ENCODE measurements at regions not wholly inside any gene's neighbourhood (a gene's known extent, or its start where the extent isn't known, plus 50 kb on each side); places are given as distances from the start of the nearest gene placed in this dataset.

DNA sequence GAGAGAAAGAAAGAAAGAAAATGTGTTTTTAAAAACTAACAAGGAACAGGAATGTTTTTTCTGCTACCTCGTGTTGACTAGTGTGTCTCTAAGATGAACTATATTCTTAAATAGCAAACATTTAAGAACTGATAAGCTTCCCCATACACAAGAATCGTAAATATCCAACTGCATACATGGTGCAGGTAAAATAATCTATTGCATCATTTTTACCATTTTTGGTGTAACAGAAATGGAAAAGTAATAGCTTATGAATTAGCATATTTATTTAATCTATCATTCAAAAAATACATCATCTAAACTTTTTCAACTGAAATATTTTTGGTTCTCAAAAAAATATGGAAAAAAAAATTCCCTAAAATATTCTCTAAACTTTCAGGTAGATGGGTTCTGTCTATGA, 59.7 kb upstream of the RAD23B start:
- no peak overlapping the region for H3K4me2 ChIP-seq (ENCODE audit: low read length)
- H3K27ac ChIP-seq = no peak overlapping the region
- no peak overlapping the region for H3K4me3 ChIP-seq (ENCODE audit: low read depth, low read length)
- no peaks in the 10 kb centered on the region for H3K79me2 ChIP-seq
- H2AFZ ChIP-seq = no peak overlapping the region
- H3K9ac ChIP-seq = no peak overlapping the region
- H3K9me3 ChIP-seq (ENCODE audit: control insufficient read depth, low read length) = no peaks in the 10 kb centered on the region
- TF ChIP-seq, protein P1, sequence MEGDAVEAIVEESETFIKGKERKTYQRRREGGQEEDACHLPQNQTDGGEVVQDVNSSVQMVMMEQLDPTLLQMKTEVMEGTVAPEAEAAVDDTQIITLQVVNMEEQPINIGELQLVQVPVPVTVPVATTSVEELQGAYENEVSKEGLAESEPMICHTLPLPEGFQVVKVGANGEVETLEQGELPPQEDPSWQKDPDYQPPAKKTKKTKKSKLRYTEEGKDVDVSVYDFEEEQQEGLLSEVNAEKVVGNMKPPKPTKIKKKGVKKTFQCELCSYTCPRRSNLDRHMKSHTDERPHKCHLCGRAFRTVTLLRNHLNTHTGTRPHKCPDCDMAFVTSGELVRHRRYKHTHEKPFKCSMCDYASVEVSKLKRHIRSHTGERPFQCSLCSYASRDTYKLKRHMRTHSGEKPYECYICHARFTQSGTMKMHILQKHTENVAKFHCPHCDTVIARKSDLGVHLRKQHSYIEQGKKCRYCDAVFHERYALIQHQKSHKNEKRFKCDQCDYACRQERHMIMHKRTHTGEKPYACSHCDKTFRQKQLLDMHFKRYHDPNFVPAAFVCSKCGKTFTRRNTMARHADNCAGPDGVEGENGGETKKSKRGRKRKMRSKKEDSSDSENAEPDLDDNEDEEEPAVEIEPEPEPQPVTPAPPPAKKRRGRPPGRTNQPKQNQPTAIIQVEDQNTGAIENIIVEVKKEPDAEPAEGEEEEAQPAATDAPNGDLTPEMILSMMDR (IDR thresholded peaks at IDR 0.05) = no peak
- H3K27me3 ChIP-seq (ENCODE audit: control insufficient read depth, insufficient read depth, low read length) = no peaks in the 10 kb centered on the region
- no peaks in the 10 kb centered on the region for H3K36me3 ChIP-seq (ENCODE audit: control insufficient read depth, insufficient read depth, low read length)
- no peaks in the 10 kb centered on the region for H3K4me1 ChIP-seq

DNA sequence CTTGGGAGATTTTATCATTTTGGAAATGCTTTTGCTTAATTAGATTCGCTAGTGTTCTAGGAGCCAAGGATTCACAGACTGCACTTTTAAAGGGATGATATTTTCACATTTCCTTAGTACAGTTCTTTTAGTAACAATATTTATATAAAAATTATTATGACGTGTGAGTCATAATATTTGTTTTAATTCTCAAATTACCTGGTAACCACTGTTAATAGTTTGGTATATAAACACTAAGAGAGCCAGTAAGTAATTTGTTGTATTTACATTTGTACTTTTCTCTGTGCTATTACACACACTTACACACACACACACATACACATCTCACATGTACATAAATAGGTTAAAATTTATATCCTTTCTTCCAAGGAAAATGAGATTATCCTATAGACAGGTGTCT, 58.8 kb upstream of the RAD23B start:
- no peaks in the 10 kb centered on the region for H3K79me2 ChIP-seq
- H3K27ac ChIP-seq = no peak overlapping the region
- no peaks in the 10 kb centered on the region for H3K36me3 ChIP-seq (ENCODE audit: control insufficient read depth, insufficient read depth, low read length)
- H3K27me3 ChIP-seq (ENCODE audit: control insufficient read depth, insufficient read depth, low read length) = no peaks in the 10 kb centered on the region
- H2AFZ ChIP-seq = no peak overlapping the region
- TF ChIP-seq, protein P1 (IDR thresholded peaks at IDR 0.05) = no peak
- H3K4me3 ChIP-seq (ENCODE audit: low read depth, low read length) = no peak overlapping the region
- no peaks in the 10 kb centered on the region for H3K4me1 ChIP-seq
- H3K9ac ChIP-seq = no peak overlapping the region
- no peak overlapping the region for H3K4me2 ChIP-seq (ENCODE audit: low read length)
- no peaks in the 10 kb centered on the region for H3K9me3 ChIP-seq (ENCODE audit: control insufficient read depth, low read length)

DNA sequence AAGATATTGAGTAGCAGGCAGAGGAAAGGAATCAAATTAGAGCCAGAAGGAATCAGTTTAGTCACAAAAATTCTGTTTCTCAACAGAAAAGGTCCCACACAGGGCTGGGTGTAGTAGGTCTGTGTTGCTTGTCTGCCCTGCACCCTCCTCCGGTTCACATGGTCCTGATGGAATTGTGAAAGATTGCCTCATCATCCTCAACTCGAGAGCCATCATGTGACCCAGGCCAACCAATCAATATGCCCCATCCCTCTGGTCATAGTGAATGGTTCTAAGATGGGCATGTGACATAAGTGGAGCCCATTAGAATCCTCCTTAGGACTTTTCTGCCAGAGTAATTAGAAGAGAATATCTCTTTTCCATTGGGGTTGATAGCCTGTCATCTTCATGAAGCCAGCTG, 56.7 kb upstream of the RAD23B start:
- no peak overlapping the region for H3K9ac ChIP-seq
- H3K4me2 ChIP-seq (ENCODE audit: low read length) = no peak overlapping the region
- H3K79me2 ChIP-seq = no peaks in the 10 kb centered on the region
- no peak overlapping the region for H3K27ac ChIP-seq
- H3K4me1 ChIP-seq = no peaks in the 10 kb centered on the region
- H3K27me3 ChIP-seq (ENCODE audit: control insufficient read depth, insufficient read depth, low read length) = no peaks in the 10 kb centered on the region
- H3K36me3 ChIP-seq (ENCODE audit: control insufficient read depth, insufficient read depth, low read length) = no peaks in the 10 kb centered on the region
- no peaks in the 10 kb centered on the region for H3K9me3 ChIP-seq (ENCODE audit: control insufficient read depth, low read length)
- TF ChIP-seq, protein P1 (IDR thresholded peaks at IDR 0.05) = no peak
- no peak overlapping the region for H2AFZ ChIP-seq
- H3K4me3 ChIP-seq (ENCODE audit: low read depth, low read length) = no peak overlapping the region

DNA sequence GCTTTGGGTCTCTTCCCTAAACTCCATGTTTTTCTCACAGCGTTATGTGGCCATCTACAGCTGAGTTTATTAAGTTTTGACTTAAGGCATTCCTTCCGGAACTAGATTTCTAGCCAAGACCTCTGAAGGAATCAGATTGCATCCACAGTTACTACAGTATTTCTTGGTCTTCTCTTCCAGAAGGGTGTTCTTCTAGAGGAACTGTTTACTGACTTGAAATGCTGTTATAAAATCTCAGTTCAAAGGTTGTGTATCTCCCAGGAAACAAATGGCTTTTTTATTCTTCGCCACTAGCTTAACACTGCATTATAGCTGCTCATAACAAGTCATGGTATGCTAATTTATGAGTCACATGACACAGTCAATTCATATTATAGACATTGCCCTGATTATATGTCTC, 55.3 kb upstream of the RAD23B start:
- no peak overlapping the region for H3K4me2 ChIP-seq (ENCODE audit: low read length)
- no peak overlapping the region for H3K4me3 ChIP-seq (ENCODE audit: low read depth, low read length)
- no peak overlapping the region for H2AFZ ChIP-seq
- H3K9me3 ChIP-seq (ENCODE audit: control insufficient read depth, low read length) = no peaks in the 10 kb centered on the region
- H3K79me2 ChIP-seq = no peaks in the 10 kb centered on the region
- H3K9ac ChIP-seq = no peak overlapping the region
- H3K27me3 ChIP-seq (ENCODE audit: control insufficient read depth, insufficient read depth, low read length) = no peaks in the 10 kb centered on the region
- H3K36me3 ChIP-seq (ENCODE audit: control insufficient read depth, insufficient read depth, low read length) = no peaks in the 10 kb centered on the region
- no peaks in the 10 kb centered on the region for H3K4me1 ChIP-seq
- TF ChIP-seq, protein P1 (IDR thresholded peaks at IDR 0.05) = no peak
- no peak overlapping the region for H3K27ac ChIP-seq

DNA sequence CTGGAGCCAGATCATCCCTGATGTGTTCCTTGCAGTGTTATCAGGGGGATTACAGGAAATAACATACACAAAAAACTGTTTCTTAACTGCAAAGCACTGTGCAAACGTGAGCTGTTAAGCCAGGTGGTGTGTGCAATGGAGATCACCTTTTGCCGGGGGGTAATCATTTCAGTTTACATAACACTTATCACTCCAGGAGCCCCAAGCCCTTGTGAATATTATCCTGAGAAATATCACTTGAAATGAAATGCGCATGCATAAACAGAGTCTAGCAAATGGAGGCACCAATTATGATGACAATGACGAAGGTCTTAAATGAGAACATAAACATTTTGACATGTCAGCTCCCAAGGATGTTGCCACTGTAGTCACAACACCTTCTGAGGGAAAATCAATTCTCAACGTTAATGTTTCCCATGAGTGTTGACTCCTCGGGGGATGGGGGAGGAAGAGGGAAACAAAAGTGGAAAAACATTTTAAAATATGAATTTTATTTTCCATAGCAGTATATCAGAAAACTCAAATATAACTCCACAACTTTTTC, 54.5 kb upstream of the RAD23B start:
- no peak overlapping the region for H2AFZ ChIP-seq
- no peaks in the 10 kb centered on the region for H3K79me2 ChIP-seq
- no peaks in the 10 kb centered on the region for H3K4me1 ChIP-seq
- no peaks in the 10 kb centered on the region for H3K27me3 ChIP-seq (ENCODE audit: control insufficient read depth, insufficient read depth, low read length)
- no peak overlapping the region for H3K9ac ChIP-seq
- no peaks in the 10 kb centered on the region for H3K36me3 ChIP-seq (ENCODE audit: control insufficient read depth, insufficient read depth, low read length)
- TF ChIP-seq, protein P1 (IDR thresholded peaks at IDR 0.05) = no peak
- no peaks in the 10 kb centered on the region for H3K9me3 ChIP-seq (ENCODE audit: control insufficient read depth, low read length)
- H3K27ac ChIP-seq = no peak overlapping the region
- H3K4me2 ChIP-seq (ENCODE audit: low read length) = no peak overlapping the region
- no peak overlapping the region for H3K4me3 ChIP-seq (ENCODE audit: low read depth, low read length)

Measured in parathyroid adenoma (tissue), 2 donors.